H9 (cell line): ENCODE measurements at regions not wholly inside any gene's neighbourhood (a gene's known extent, or its start where the extent isn't known, plus 50 kb on each side); places are given as distances from the start of the nearest gene placed in this dataset.

Source experiments
- DNase-seq: peaks from one replicate; pipeline ENCODE4 v3.0.0-alpha.2; 2017
- H2AFZ ChIP-seq: one replicate; pipeline ENCODE4 v1.6.1; 2013; ENCODE audit warnings: mild to moderate bottlenecking, low read length, control low read depth, moderate library complexity
- H2AK5ac ChIP-seq: 2 replicates; pipeline ENCODE4 v1.6.1; 2013; ENCODE audit warnings: low read length, control low read depth, mixed read lengths; ENCODE audit not compliant: insufficient read length
- H2BK120ac ChIP-seq: one replicate; pipeline ENCODE4 v1.6.1; 2013; ENCODE audit warnings: low read depth, mild to moderate bottlenecking, low read length, control low read depth, inconsistent platforms; ENCODE audit not compliant: poor library complexity, severe bottlenecking
- H2BK12ac ChIP-seq: 2 replicates; pipeline ENCODE4 v1.6.1; 2013; ENCODE audit warnings: low read length, control low read depth, mixed read lengths, low read depth; ENCODE audit not compliant: insufficient read length
- H2BK15ac ChIP-seq: 2 replicates; pipeline ENCODE4 v1.6.1; 2013; ENCODE audit warnings: low read depth, low read length, control low read depth
- H2BK20ac ChIP-seq: one replicate; pipeline ENCODE4 v1.6.1; 2013; ENCODE audit warnings: low read depth, mild to moderate bottlenecking, low read length, control low read depth, inconsistent platforms; ENCODE audit not compliant: poor library complexity, severe bottlenecking
- H2BK5ac ChIP-seq: 2 replicates; pipeline ENCODE4 v1.6.1; 2013; ENCODE audit warnings: low read length, control low read depth, mixed read lengths; ENCODE audit not compliant: insufficient read length
- H3K14ac ChIP-seq: 2 replicates; pipeline ENCODE4 v1.6.1; 2013; ENCODE audit warnings: low read length, control low read depth; ENCODE audit not compliant: insufficient read depth
- H3K18ac ChIP-seq: 2 replicates; pipeline ENCODE4 v1.6.1; 2013; ENCODE audit warnings: low read depth, mild to moderate bottlenecking, mixed read lengths, low read length, control low read depth; ENCODE audit not compliant: insufficient read length
- H3K23ac ChIP-seq: 2 replicates; pipeline ENCODE4 v1.6.1; 2013; ENCODE audit warnings: low read length, control low read depth, mixed read lengths, low read depth; ENCODE audit not compliant: insufficient read length
- H3K23me2 ChIP-seq: 2 replicates; pipeline ENCODE4 v1.6.1; 2013; ENCODE audit warnings: low read depth, mild to moderate bottlenecking, mixed read lengths, low read length, control low read depth; ENCODE audit not compliant: insufficient read length, poor library complexity, severe bottlenecking
- H3K27ac ChIP-seq: 2 replicates; pipeline ENCODE4 v1.5.1; 2013; ENCODE audit warnings: low read length, control low read depth, mixed read lengths, low read depth; ENCODE audit not compliant: insufficient read length
- H3K27me3 ChIP-seq: 2 replicates; pipeline ENCODE4 v1.6.1; 2013; ENCODE audit warnings: low read length, control low read depth, inconsistent platforms; ENCODE audit not compliant: insufficient read depth
- H3K4ac ChIP-seq: 2 replicates; pipeline ENCODE4 v1.6.1; 2013; ENCODE audit warnings: low read depth, mild to moderate bottlenecking, control low read depth, inconsistent platforms, low read length, moderate library complexity
- H3K4me1 ChIP-seq: 2 replicates; pipeline ENCODE4 v1.6.1; 2013; ENCODE audit warnings: low read length, control low read depth, inconsistent platforms; ENCODE audit not compliant: insufficient read depth
- H3K4me2 ChIP-seq: 2 replicates; pipeline ENCODE4 v1.6.1; 2013; ENCODE audit warnings: low read length, control low read depth, mixed read lengths; ENCODE audit not compliant: insufficient read length, insufficient read depth
- H3K56ac ChIP-seq: 2 replicates; pipeline ENCODE4 v1.6.1; 2013; ENCODE audit warnings: low read depth, mild to moderate bottlenecking, mixed read lengths, low read length, control low read depth; ENCODE audit not compliant: insufficient read length
- H3K79me1 ChIP-seq: 2 replicates; pipeline ENCODE4 v1.6.1; 2013; ENCODE audit warnings: low read depth, mild to moderate bottlenecking, moderate library complexity, low read length, control low read depth, inconsistent platforms; ENCODE audit not compliant: insufficient read depth, poor library complexity, severe bottlenecking
- H3K79me2 ChIP-seq: 2 replicates; pipeline ENCODE4 v1.6.1; 2013; ENCODE audit warnings: low read length, control low read depth, inconsistent platforms; ENCODE audit not compliant: insufficient read depth
- H3K9ac ChIP-seq: 2 replicates; pipeline ENCODE4 v1.6.1; 2013; ENCODE audit warnings: low read length, control low read depth, mixed read lengths; ENCODE audit not compliant: insufficient read length; ENCODE audit errors: extremely low read depth
- H3K9me3 ChIP-seq: one replicate; pipeline ENCODE4 v1.6.1; 2013; ENCODE audit warnings: low read depth, low read length, inconsistent platforms; ENCODE audit not compliant: control insufficient read depth
- H3T11ph ChIP-seq: one replicate; pipeline ENCODE4 v1.6.1; 2013; ENCODE audit warnings: mild to moderate bottlenecking, low read length, control low read depth, inconsistent platforms
- H4K20me1 ChIP-seq: one replicate; pipeline ENCODE4 v1.6.1; 2013; ENCODE audit not compliant: control insufficient read depth, insufficient read length, insufficient read depth
- H4K5ac ChIP-seq: 2 replicates; pipeline ENCODE4 v1.6.1; 2013; ENCODE audit warnings: low read depth, mild to moderate bottlenecking, mixed read lengths, low read length, control low read depth; ENCODE audit not compliant: insufficient read length
- H4K8ac ChIP-seq: replicated peaks from 2 replicates; pipeline ENCODE4 v1.6.1; 2013; ENCODE audit warnings: low read length, control low read depth, mixed read lengths, low read depth; ENCODE audit not compliant: insufficient read length
- H4K91ac ChIP-seq: 2 replicates; pipeline ENCODE4 v1.6.1; 2013; ENCODE audit warnings: low read depth, mild to moderate bottlenecking, moderate library complexity, mixed read lengths, low read length, control low read depth; ENCODE audit not compliant: insufficient read length
- H3K27ac Mint-ChIP-seq, 3 experiments: 2 replicates in 2 of 3; 3 replicates in 1 of 3; pipeline ENCODE4 v1.8.0; 2020 to 2021; ENCODE audit warnings: mixed read lengths in 3 of 3, mild to moderate bottlenecking in 1 of 3, moderate library complexity in 1 of 3
- H3K27me3 Mint-ChIP-seq: 2 replicates; pipeline ENCODE4 v1.8.0; 2021; ENCODE audit warnings: low read depth, mild to moderate bottlenecking, moderate library complexity, mixed read lengths
- H3K36me3 Mint-ChIP-seq, 3 experiments: 2 replicates in 2 of 3; 3 replicates in 1 of 3; pipeline ENCODE4 v1.8.0; 2020 to 2021; ENCODE audit warnings: low read depth in 3 of 3, mixed read lengths in 3 of 3; ENCODE audit not compliant: insufficient read depth in 1 of 3
- H3K4me1 Mint-ChIP-seq, 2 experiments: 2 replicates each; pipeline ENCODE4 v1.8.0; 2020; ENCODE audit warnings: mixed read lengths in 2 of 2
- H3K4me3 Mint-ChIP-seq, 2 experiments: 2 replicates in 1 of 2; 3 replicates in 1 of 2; pipeline ENCODE4 v1.8.0; 2020 to 2021; ENCODE audit warnings: mild to moderate bottlenecking in 2 of 2, mixed read lengths in 2 of 2, moderate library complexity in 1 of 2
- H3K9me3 Mint-ChIP-seq, 2 experiments: 2 replicates in 1 of 2; 3 replicates in 1 of 2; pipeline ENCODE4 v1.8.0; 2020; ENCODE audit warnings: mild to moderate bottlenecking in 2 of 2, mixed read lengths in 2 of 2, moderate library complexity in 1 of 2
- CTCF ChIP-seq: fragments of 200-600 bp; sonication (generic); conservative IDR thresholded peaks from 3 replicates; pipeline ENCODE4 v1.8.0; 2021; ENCODE audit warnings: antibody characterized with exemption, mild to moderate bottlenecking
- WGBS: extraction: QIAGEN DNeasy Blood & Tissue Kit; methylation state at CpG from one replicate; pipeline ENCODE4 v1.1.7; 2013; ENCODE audit warnings: missing lambda C conversion rate, low lambda C conversion rate, mixed read lengths; ENCODE audit not compliant: insufficient read length; ENCODE audit errors: extremely low coverage; 5-methylcytosine and 5-hydroxymethylcytosine counted together

DNA sequence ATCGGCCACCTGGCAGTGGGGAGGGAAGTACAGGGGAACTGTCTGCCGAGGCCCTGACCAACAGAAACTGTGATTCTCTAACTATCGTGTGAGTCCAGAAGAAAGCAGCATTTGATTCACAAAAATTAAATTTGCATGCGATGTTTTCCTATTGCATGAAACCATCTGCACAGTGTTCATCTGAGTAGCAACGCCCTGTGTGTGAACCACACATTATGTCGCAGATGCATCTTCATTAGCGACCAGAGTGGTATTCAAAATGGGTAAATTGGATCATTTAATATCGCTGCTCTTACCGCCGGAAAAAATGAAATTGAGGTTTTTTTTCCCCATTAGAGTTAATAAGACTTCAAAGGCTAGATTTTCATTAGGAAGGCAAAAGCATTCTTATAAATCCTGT lies 260.6 kb downstream of the ABCC12 start:
- Histone ChIP-seq H2BK5ac (no peak overlapping the region), H4K5ac (no peak overlapping the region), H3K27ac (no peak overlapping the region), H2AFZ (no peak overlapping the region), H2AK5ac (no peak overlapping the region), H3K9ac (no peak overlapping the region), H3K4me1 (no peaks in the 10 kb centered on the region; the same call in 1 of the 2 replicates), H3K23me2 (no peaks in the 10 kb centered on the region), H3K14ac (no peak overlapping the region), H3K27me3 (no peaks in the 10 kb centered on the region), H3K56ac (no peak overlapping the region), H3K9me3 (no peaks in the 10 kb centered on the region), H3K79me2 (no peaks in the 10 kb centered on the region), H3K79me1 (no peaks in the 10 kb centered on the region), H3K23ac (no peak overlapping the region), H2BK20ac (no peak overlapping the region), H2BK12ac (no peak overlapping the region), H4K91ac (no peak overlapping the region), H4K20me1 (no peaks in the 10 kb centered on the region), H2BK15ac (no peak overlapping the region), H3K4me2 (no peak overlapping the region), H2BK120ac (no peak overlapping the region), H3K4ac (no peak overlapping the region), H3K18ac (no peak overlapping the region), H3T11ph (no peak overlapping the region), H4K8ac (no peak overlapping the region)
- no peak for DNase-seq
- H3K27ac Mint-ChIP-seq: peak overlapping the region in 1 of 3 experiments; percentile 53; a peak in 1 of 7 replicates
- TF ChIP-seq CTCF: no peak
- H3K36me3 Mint-ChIP-seq: peaks cover 0 to 21% (median 0%) of the 10 kb centered on the region in 3 experiments; a peak in 4 of 7 replicates
- WGBS: no CpG with 5 or more reads among the region's 10 CpGs
- no peak overlapping the region for H3K4me3 Mint-ChIP-seq
- peaks cover 23 to 27% of the 10 kb centered on the region in 2 experiments for H3K4me1 Mint-ChIP-seq
- H3K27me3 Mint-ChIP-seq: peaks cover 5% of the 10 kb centered on the region
- peaks cover 11 to 12% of the 10 kb centered on the region in 2 experiments for H3K9me3 Mint-ChIP-seq
